ENCODE measurements at regions not wholly inside any gene's neighbourhood (a gene's known extent, or its start where the extent isn't known, plus 50 kb on each side); places are given as distances from the start of the nearest gene placed in this dataset.
"Not testable (repeated sequence)": the region's sequence is repeated elsewhere in the genome, so short reads cannot be mapped to it uniquely, and the experiment has no call there.

DNA sequence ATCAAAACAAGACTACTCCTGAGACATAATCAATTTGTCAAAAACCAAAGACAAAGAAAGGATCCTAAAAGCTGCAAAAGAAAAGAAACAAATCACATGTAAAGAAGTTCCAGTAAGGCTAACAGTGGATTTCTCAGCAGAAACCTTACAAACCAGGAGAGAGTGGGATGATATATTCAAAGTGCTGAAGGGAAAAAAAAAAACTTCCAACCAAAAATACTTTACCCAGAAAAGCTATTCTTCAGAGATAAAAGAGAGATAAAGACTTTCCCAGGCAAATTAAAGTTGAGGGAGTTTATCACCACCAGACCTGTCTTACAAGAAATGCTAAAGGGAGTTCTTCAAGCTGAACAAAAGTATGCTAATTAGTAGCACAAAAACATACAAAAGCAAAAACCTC is 91.9 kb upstream of the PPP2R5C start:
- H3K4me3 ChIP-seq (ENCODE audit: low read depth, low read length) = no peak overlapping the region
- TF ChIP-seq CTCF (IDR thresholded peaks at IDR 0.05; ENCODE audit: low read depth, low read length) = no peak

- TF ChIP-seq CTCF (IDR thresholded peaks at IDR 0.05; ENCODE audit: low read depth, low read length) = no peak
- H3K4me3 ChIP-seq (ENCODE audit: low read depth, low read length) = no peak overlapping the region
These were observed 87.6 kb upstream of the PPP2R5C start for GRCh38 chr14:101673873-101674272.

GRCh38 chr14:101675835-101676234 is 85.7 kb upstream of the PPP2R5C start:
- not testable (repeated sequence) for H3K4me3 ChIP-seq (ENCODE audit: low read depth, low read length)

- not testable (repeated sequence) for H3K4me3 ChIP-seq (ENCODE audit: low read depth, low read length)
These were observed 83.6 kb upstream of the PPP2R5C start for GRCh38 chr14:101677912-101678327.

- no peak overlapping the region for H3K4me3 ChIP-seq (ENCODE audit: low read depth, low read length)
- TF ChIP-seq CTCF (IDR thresholded peaks at IDR 0.05; ENCODE audit: low read depth, low read length) = no peak
These were observed 79.7 kb upstream of the PPP2R5C start for GRCh38 chr14:101681795-101682194.

- no peak for TF ChIP-seq CTCF (IDR thresholded peaks at IDR 0.05; ENCODE audit: low read depth, low read length)
- H3K4me3 ChIP-seq (ENCODE audit: low read depth, low read length) = no peak overlapping the region
These were observed 78.1 kb upstream of the PPP2R5C start for GRCh38 chr14:101683365-101683764.

DNA sequence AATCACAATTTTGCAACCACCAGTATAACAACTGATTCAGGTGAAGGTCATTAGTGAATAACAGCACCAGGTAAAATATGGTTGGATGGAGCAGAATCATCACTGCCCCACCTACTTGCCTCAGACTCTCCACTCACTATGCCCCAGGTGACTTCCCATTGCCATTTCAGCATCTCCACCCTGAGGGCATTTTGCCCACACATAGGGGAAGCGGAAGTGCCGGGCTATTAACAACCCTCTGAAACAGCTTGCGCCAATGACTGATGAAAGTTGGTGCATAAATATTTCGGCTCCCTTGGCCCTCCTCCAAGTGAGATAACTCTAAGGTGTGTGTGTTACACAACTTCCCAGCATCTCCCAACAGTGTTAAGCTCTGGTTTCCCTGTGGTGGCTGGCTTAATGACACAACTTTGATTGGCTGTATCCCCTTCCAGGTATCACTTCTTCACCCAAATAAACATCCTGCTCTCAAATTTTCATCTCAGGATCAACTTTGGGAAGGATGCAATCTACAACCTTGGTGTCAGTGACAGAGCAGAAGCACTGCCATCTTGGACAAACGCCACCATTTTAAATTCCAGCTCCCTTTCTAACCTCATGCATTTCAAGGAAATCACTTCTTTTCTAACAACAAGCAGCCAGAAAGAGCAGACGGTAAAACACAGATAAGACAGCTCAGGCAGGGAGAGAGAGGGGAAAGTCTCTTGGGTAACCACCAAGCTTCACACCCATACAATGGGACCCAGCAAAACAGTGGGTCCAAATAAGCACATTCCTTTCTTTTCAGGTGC is 73.6 kb upstream of the PPP2R5C start:
- TF ChIP-seq CTCF (IDR thresholded peaks at IDR 0.05; ENCODE audit: low read depth, low read length) = no peak
- no peak overlapping the region for H3K4me3 ChIP-seq (ENCODE audit: low read depth, low read length)

DNA sequence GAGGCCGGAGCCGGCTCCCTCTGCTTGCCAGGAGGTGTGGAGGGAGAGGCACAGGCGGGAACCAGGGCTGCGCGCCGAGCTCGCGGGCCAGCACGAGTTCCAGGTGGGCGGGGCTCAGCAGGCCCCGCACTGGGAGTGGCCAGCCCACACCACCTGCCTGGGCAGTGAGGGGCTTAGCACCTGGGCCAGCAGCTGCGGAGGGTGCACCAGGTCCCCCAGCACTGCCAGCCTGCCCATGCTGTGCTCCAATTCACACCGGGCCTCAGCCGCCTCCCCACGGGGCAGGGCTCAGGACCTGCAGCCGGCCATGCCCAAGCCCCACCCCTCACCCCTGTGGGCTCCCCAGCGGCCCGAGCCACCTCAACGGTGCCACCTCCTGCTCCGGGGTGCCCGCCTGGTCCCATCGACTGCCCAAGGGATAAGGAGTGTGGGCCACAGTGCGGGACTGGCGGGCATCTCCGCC is 72.4 kb upstream of the PPP2R5C start:
- H3K4me3 ChIP-seq (ENCODE audit: low read depth, low read length) = no peak overlapping the region
- no peak for TF ChIP-seq CTCF (IDR thresholded peaks at IDR 0.05; ENCODE audit: low read depth, low read length)

- H3K4me3 ChIP-seq (ENCODE audit: low read depth, low read length) = not testable (repeated sequence)
These were observed 71.5 kb upstream of the PPP2R5C start for GRCh38 chr14:101689966-101690365.
